HepG2 (cell line): ENCODE measurements at regions not wholly inside any gene's neighbourhood (a gene's known extent, or its start where the extent isn't known, plus 50 kb on each side); places are given as distances from the start of the nearest gene placed in this dataset.

Source experiments
- ATAC-seq: fragments of 200-7000 bp; cut with Tn5 transposase; 3 replicates; pipeline ENCODE4 v1.9.1; 2020; ENCODE audit warnings: mild to moderate bottlenecking, moderate library complexity
- BruUV-seq: library from RNA; stranded (reverse); fragments of 400-500 nt; replicated peaks from 2 replicates; lab custom pipeline; 2021; lab: Mats Ljungman, UMichigan
- CTCF ChIA-PET: fragments of 300-600 bp; formaldehyde crosslinking; extraction: SDS; loops from one replicate; lab custom pipeline; 2021; ENCODE audit warnings: low total read pairs, inconsistent platforms, low intra/inter-chr PET ratio; lab: Yijun Ruan, JAX
- POLR2A ChIA-PET: fragments of 350-600 bp; sonication (Branson Sonifier 250); formaldehyde crosslinking; loops from one replicate; lab custom pipeline; 2020; ENCODE audit warnings: antibody characterized with exemption, inconsistent platforms; lab: Yijun Ruan, JAX
- DNase-seq: peaks from one replicate; pipeline ENCODE4 v3.0.0-alpha.2; 2015; ENCODE audit warnings: low spot score
- FAIRE-seq: peaks from 3 replicates; lab custom pipeline; 2011; peaks lifted over from hg19 to GRCh38; lab: Jason Lieb, UNC
- H2AFZ ChIP-seq: one replicate; pipeline ENCODE4 v1.6.1; 2011; ENCODE audit warnings: low read length, inconsistent platforms
- H3K27ac ChIP-seq: fragments of 300-600 bp; 3 replicates; pipeline ENCODE4 v1.8.0; 2011; ENCODE audit warnings: mixed run types, mild to moderate bottlenecking, mixed read lengths, low read length, inconsistent platforms; ENCODE audit not compliant: insufficient read depth; ENCODE audit errors: extremely low read length
- H3K27me3 ChIP-seq, 2 experiments: fragments of 200-600 bp in 1 of 2; 2 replicates in 1 of 2; 3 replicates in 1 of 2; pipeline versions ENCODE4 v1.6.0 to v1.8.0; 2011; ENCODE audit warnings: low read length in 2 of 2, mild to moderate bottlenecking in 2 of 2, moderate library complexity in 2 of 2, inconsistent platforms in 1 of 2; ENCODE audit not compliant: insufficient read depth in 2 of 2, control insufficient read depth in 1 of 2
- H3K36me3 ChIP-seq, 2 experiments: fragments of 200-600 bp in 1 of 2; replicated peaks in 1 of 2; 2 replicates in 1 of 2; 3 replicates in 1 of 2; pipeline versions ENCODE4 v1.5.1 to v1.8.0; 2011; ENCODE audit warnings: low read length in 2 of 2, inconsistent platforms in 1 of 2; ENCODE audit not compliant: insufficient read depth in 2 of 2, control insufficient read depth in 1 of 2
- H3K4me1 ChIP-seq: 2 replicates; pipeline ENCODE4 v1.5.1; 2012; ENCODE audit warnings: low read length, inconsistent platforms; ENCODE audit not compliant: insufficient read depth
- H3K4me2 ChIP-seq: 2 replicates; pipeline ENCODE4 v1.6.0; 2011; ENCODE audit warnings: low read depth, low read length, inconsistent platforms
- H3K4me3 ChIP-seq, 3 experiments: fragments of 200-600 bp in 1 of 3; sonication (generic), shearing (Covaris generic) in 1 of 3; replicated peaks in 1 of 3; 2 replicates each; pipeline ENCODE4 v1.5.1; 2011 to 2016; ENCODE audit warnings: low read length in 3 of 3, inconsistent platforms in 2 of 3, low read depth in 2 of 3, mild to moderate bottlenecking in 2 of 3, control low read depth in 1 of 3, mixed read lengths in 1 of 3; ENCODE audit not compliant: insufficient read depth in 1 of 3
- H3K79me2 ChIP-seq: one replicate; pipeline ENCODE4 v1.6.1; 2011; ENCODE audit warnings: low read length, inconsistent platforms; ENCODE audit not compliant: insufficient read depth
- H3K9ac ChIP-seq: 2 replicates; pipeline ENCODE4 v1.6.0; 2011; ENCODE audit warnings: mild to moderate bottlenecking, low read depth, low read length, inconsistent platforms; ENCODE audit not compliant: insufficient read depth
- H3K9me3 ChIP-seq: 2 replicates; pipeline ENCODE4 v1.5.1; 2012; ENCODE audit warnings: mild to moderate bottlenecking, low read length
- H4K20me1 ChIP-seq: 2 replicates; pipeline ENCODE4 v1.6.0; 2011; ENCODE audit warnings: inconsistent platforms, mild to moderate bottlenecking, low read length, moderate library complexity; ENCODE audit not compliant: insufficient read depth
- ZNF343 ChIP-seq: sonication (generic); formaldehyde crosslinking; IDR thresholded peaks from 2 replicates; pipeline ENCODE4 v1.4.0; 2020; ENCODE audit warnings: mild to moderate bottlenecking, missing genetic modification reagents
- WGBS: methylation state at CpG from one replicate; pipeline ENCODE4 v1.1.6; 2017; ENCODE audit warnings: low lambda C conversion rate; 5-methylcytosine and 5-hydroxymethylcytosine counted together
- in situ Hi-C: cut with HindIII; loops from 2 replicates; pipeline ENCODE4 v1.10.0; 2017; ENCODE audit warnings: low pct_unique_long_range_greater_than_20kb; ENCODE audit not compliant: extremely low pct_ligation_motif_present
- intact Hi-C: fragments of 100-400 bp; cut with micrococcal nuclease; formaldehyde crosslinking; loops from one replicate; pipeline ENCODE4 v1.10.0; 2022; ENCODE audit not compliant: unreplicated experiment
- TF ChIP-seq, protein P1 (sequence below): sonication (generic); formaldehyde crosslinking; IDR thresholded peaks from 2 replicates; pipeline ENCODE4 v1.4.0; 2020; ENCODE audit warnings: missing genetic modification reagents, mild to moderate bottlenecking, borderline replicate concordance
- TF ChIP-seq, protein P2 (sequence below): sonication (generic); formaldehyde crosslinking; IDR thresholded peaks from 2 replicates; pipeline ENCODE4 v1.8.1; 2022; ENCODE audit warnings: low read depth, mild to moderate bottlenecking, missing genetic modification reagents

DNA sequence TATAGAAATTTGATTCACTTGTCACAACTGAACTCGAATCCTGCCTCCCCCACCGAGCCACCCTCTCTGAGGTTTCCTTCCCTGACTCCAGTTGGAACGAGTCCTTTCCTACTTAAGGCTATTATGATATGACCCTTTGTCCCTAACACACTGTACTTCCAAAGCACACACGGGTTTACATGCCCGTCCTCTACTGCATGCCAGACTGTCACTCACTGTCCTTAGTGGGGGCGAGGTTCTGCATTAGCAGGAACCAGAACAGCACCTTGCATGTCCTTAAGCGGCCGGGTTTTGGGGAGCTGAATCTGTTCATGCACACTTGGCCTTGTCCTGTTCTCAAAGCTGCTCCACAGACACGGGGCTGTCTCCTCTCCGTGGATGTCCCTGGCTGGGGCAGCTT lies 164.6 kb upstream of the KCNJ6 start (continued):
- TF ChIP-seq, protein P1, sequence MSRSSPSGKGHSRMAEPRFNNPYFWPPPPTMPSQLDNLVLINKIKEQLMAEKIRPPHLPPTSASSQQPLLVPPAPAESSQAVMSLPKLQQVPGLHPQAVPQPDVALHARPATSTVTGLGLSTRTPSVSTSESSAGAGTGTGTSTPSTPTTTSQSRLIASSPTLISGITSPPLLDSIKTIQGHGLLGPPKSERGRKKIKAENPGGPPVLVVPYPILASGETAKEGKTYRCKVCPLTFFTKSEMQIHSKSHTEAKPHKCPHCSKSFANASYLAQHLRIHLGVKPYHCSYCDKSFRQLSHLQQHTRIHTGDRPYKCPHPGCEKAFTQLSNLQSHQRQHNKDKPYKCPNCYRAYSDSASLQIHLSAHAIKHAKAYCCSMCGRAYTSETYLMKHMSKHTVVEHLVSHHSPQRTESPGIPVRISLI (CRISPR knock-in tag): no peak
- TF ChIP-seq ZNF343 (CRISPR knock-in tag): no peak
- TF ChIP-seq, all 625 proteins: peak for 0

- ATAC-seq (no peak), DNase-seq (no peak), FAIRE-seq (no peak)
- H3K9ac ChIP-seq: no peak overlapping the region
- in situ Hi-C loops (no loop called here), intact Hi-C loops (no loop called here)
- H3K4me2 ChIP-seq: no peak overlapping the region
- no peaks in the 10 kb centered on the region for H3K4me1 ChIP-seq
- H3K79me2 ChIP-seq: no peaks in the 10 kb centered on the region
- ChIA-PET POLR2A (no interaction called here), CTCF (no interaction called here)
- TF ChIP-seq, protein P2, sequence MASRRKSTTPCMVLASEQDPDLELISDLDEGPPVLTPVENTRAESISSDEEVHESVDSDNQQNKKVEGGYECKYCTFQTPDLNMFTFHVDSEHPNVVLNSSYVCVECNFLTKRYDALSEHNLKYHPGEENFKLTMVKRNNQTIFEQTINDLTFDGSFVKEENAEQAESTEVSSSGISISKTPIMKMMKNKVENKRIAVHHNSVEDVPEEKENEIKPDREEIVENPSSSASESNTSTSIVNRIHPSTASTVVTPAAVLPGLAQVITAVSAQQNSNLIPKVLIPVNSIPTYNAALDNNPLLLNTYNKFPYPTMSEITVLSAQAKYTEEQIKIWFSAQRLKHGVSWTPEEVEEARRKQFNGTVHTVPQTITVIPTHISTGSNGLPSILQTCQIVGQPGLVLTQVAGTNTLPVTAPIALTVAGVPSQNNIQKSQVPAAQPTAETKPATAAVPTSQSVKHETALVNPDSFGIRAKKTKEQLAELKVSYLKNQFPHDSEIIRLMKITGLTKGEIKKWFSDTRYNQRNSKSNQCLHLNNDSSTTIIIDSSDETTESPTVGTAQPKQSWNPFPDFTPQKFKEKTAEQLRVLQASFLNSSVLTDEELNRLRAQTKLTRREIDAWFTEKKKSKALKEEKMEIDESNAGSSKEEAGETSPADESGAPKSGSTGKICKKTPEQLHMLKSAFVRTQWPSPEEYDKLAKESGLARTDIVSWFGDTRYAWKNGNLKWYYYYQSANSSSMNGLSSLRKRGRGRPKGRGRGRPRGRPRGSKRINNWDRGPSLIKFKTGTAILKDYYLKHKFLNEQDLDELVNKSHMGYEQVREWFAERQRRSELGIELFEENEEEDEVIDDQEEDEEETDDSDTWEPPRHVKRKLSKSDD (CRISPR knock-in tag): no peak
- WGBS: 27% methylated on average over 9 of the region's 9 CpGs
- H2AFZ ChIP-seq: no peak overlapping the region
- no peak overlapping the region for H3K4me3 ChIP-seq
- no TSS peak for BruUV-seq
- no peaks in the 10 kb centered on the region for H4K20me1 ChIP-seq
- H3K36me3 ChIP-seq: no peaks in the 10 kb centered on the region
- no peaks in the 10 kb centered on the region for H3K9me3 ChIP-seq
- no peaks in the 10 kb centered on the region; a peak in 1 of 5 replicates for H3K27me3 ChIP-seq
- H3K27ac ChIP-seq: no peak overlapping the region
Observed at GRCh38 chr21:38081708-38082107, 165.5 kb upstream of the KCNJ6 start.
